GM12878 (cell line): ENCODE measurements at regions not wholly inside any gene's neighbourhood (a gene's known extent, or its start where the extent isn't known, plus 50 kb on each side); places are given as distances from the start of the nearest gene placed in this dataset.

ENCODE experiments used
- ATAC-seq: fragments of 200-7000 bp; cut with Tn5 transposase; 3 replicates; pipeline ENCODE4 v1.9.1; 2020; ENCODE audit warnings: mild to moderate bottlenecking, moderate library complexity
- BruUV-seq: library from RNA; stranded (reverse); fragments of 400-500 nt; replicated peaks from 2 replicates; lab custom pipeline; 2021; lab: Mats Ljungman, UMichigan
- CTCF ChIA-PET: fragments of 300-600 bp; sonication (Branson Sonifier 250); formaldehyde crosslinking; extraction: SDS; loops from one replicate; lab custom pipeline; 2021; ENCODE audit warnings: inconsistent platforms; lab: Yijun Ruan, JAX
- POLR2A ChIA-PET: fragments of 350-600 bp; formaldehyde crosslinking; extraction: SDS; loops from one replicate; lab custom pipeline; 2021; ENCODE audit warnings: inconsistent platforms; lab: Charles Lee
- RAD21 ChIA-PET: fragments of 300-600 bp; sonication (Branson Sonifier 250); formaldehyde crosslinking; loops from one replicate; lab custom pipeline; 2023; ENCODE audit warnings: antibody characterized with exemption; ENCODE audit not compliant: unreplicated experiment; lab: Charles Lee
- SMC1A ChIA-PET: fragments of 300-600 bp; sonication (Branson Sonifier 250); formaldehyde crosslinking; loops from one replicate; lab custom pipeline; 2023; ENCODE audit not compliant: unreplicated experiment, uncharacterized antibody; lab: Charles Lee
- DNase-seq: peaks from one replicate; pipeline ENCODE4 v3.0.0-alpha.2; 2011; ENCODE audit warnings: low read depth, low spot score
- FAIRE-seq: peaks from 3 replicates; lab custom pipeline; 2011; peaks lifted over from hg19 to GRCh38; lab: Jason Lieb, UNC
- H2AFZ ChIP-seq: 2 replicates; pipeline ENCODE4 v1.6.0; 2011; ENCODE audit warnings: low read depth, low read length, control low read depth; ENCODE audit not compliant: control insufficient read depth
- H3K27ac ChIP-seq: 2 replicates; pipeline ENCODE4 v1.5.1; 2011; ENCODE audit warnings: control low read depth; ENCODE audit not compliant: control insufficient read depth, insufficient read depth
- H3K27me3 ChIP-seq, 2 experiments: replicated peaks in 1 of 2; 2 replicates each; pipeline versions ENCODE4 v1.6.0 to v1.6.1; 2011; ENCODE audit warnings: low read length in 1 of 2; ENCODE audit not compliant: control insufficient read depth in 2 of 2, insufficient read depth in 2 of 2
- H3K36me3 ChIP-seq, 2 experiments: 2 replicates each; pipeline ENCODE4 v1.5.1; 2011; ENCODE audit warnings: low read length in 1 of 2; ENCODE audit not compliant: control insufficient read depth in 2 of 2, insufficient read depth in 2 of 2
- H3K4me1 ChIP-seq: 2 replicates; pipeline ENCODE4 v1.6.1; 2011; ENCODE audit warnings: mild to moderate bottlenecking, low read length, moderate library complexity, mixed read lengths; ENCODE audit not compliant: control insufficient read depth, insufficient read depth
- H3K4me2 ChIP-seq: 2 replicates; pipeline ENCODE4 v1.6.0; 2011; ENCODE audit warnings: control low read depth; ENCODE audit not compliant: control insufficient read depth, insufficient read depth
- H3K4me3 ChIP-seq: fragments of 200-600 bp; sonication (generic); 2 replicates; pipeline ENCODE4 v1.5.1; 2016
- H3K79me2 ChIP-seq: 2 replicates; pipeline ENCODE4 v1.6.0; 2011; ENCODE audit warnings: low read length; ENCODE audit not compliant: control insufficient read depth, insufficient read depth
- H3K9ac ChIP-seq: 2 replicates; pipeline ENCODE4 v1.8.0; 2011; ENCODE audit warnings: low read length, control low read depth, mixed read lengths; ENCODE audit not compliant: control insufficient read depth, insufficient read depth
- H3K9me3 ChIP-seq: replicated peaks from 3 replicates; pipeline ENCODE4 v1.5.1; 2011; ENCODE audit warnings: mild to moderate bottlenecking, low read length; ENCODE audit not compliant: control insufficient read depth, insufficient read depth
- H4K20me1 ChIP-seq: 2 replicates; pipeline ENCODE4 v1.6.0; 2011; ENCODE audit not compliant: control insufficient read depth, insufficient read depth
- ASH2L ChIP-seq: fragments of 300-600, 200-600 bp; sonication (generic); IDR thresholded peaks from 2 replicates; pipeline ENCODE4 v1.6.1; 2017; ENCODE audit warnings: low read depth, mild to moderate bottlenecking, borderline replicate concordance
- BCL3 ChIP-seq: IDR thresholded peaks from 2 replicates; pipeline ENCODE4 v1.6.1; 2011; ENCODE audit warnings: borderline replicate concordance, low read depth, mild to moderate bottlenecking, moderate library complexity, low read length; ENCODE audit not compliant: insufficient read depth, poor library complexity, severe bottlenecking
- DPF2 ChIP-seq: fragments of 450-650 bp; IDR thresholded peaks from 2 replicates; pipeline ENCODE4 v1.6.1; 2017; ENCODE audit warnings: mild to moderate bottlenecking
- EP300 ChIP-seq, 2 experiments: fragments of 150-350 bp in 1 of 2; IDR thresholded peaks; 2 replicates each; pipeline ENCODE4 v1.6.1; 2011 to 2012; ENCODE audit warnings: low read depth in 2 of 2, low read length in 2 of 2, borderline replicate concordance in 1 of 2, improper control_type of control experiment in 1 of 2, inconsistent platforms in 1 of 2; ENCODE audit not compliant: control insufficient read depth in 1 of 2
- MEF2B ChIP-seq: fragments of 450-650 bp; IDR thresholded peaks from 2 replicates; pipeline ENCODE4 v1.6.1; 2018; ENCODE audit warnings: mild to moderate bottlenecking, moderate library complexity; ENCODE audit not compliant: partially characterized antibody, poor library complexity, severe bottlenecking
- NR2F1 ChIP-seq: fragments of 450-650 bp; conservative IDR thresholded peaks from 2 replicates; pipeline ENCODE4 v1.6.1; 2017; ENCODE audit warnings: mild to moderate bottlenecking
- SMAD5 ChIP-seq: IDR thresholded peaks from 2 replicates; pipeline ENCODE4 v1.6.1; 2016; ENCODE audit warnings: antibody characterized with exemption, low read depth
- SP1 ChIP-seq: IDR thresholded peaks from one replicate; pipeline ENCODE4 v1.6.1; 2011; ENCODE audit warnings: low read depth, low read length
- SPI1 ChIP-seq: IDR thresholded peaks from 2 replicates; pipeline ENCODE4 v1.6.1; 2011; ENCODE audit warnings: low read depth, mild to moderate bottlenecking, low read length, moderate library complexity, borderline replicate concordance; ENCODE audit not compliant: insufficient read depth
- STAT1 ChIP-seq: fragments of 450-650 bp; conservative IDR thresholded peaks from 2 replicates; pipeline ENCODE4 v1.6.1; 2014; ENCODE audit warnings: antibody characterized with exemption, mild to moderate bottlenecking
- TARDBP ChIP-seq: IDR thresholded peaks from 2 replicates; pipeline ENCODE4 v1.6.1; 2016; ENCODE audit warnings: borderline replicate concordance
- ZNF207 ChIP-seq: fragments of 450-650 bp; IDR thresholded peaks from 2 replicates; pipeline ENCODE4 v1.6.1; 2014; ENCODE audit warnings: antibody characterized with exemption, mild to moderate bottlenecking, borderline replicate concordance
- ZNF274 ChIP-seq: IDR thresholded peaks from one replicate; pipeline ENCODE4 v1.8.0; 2011; ENCODE audit not compliant: insufficient read length, insufficient read depth
- ZSCAN29 ChIP-seq: fragments of 450-650 bp; IDR thresholded peaks from 2 replicates; pipeline ENCODE4 v1.6.1; 2017; ENCODE audit warnings: mild to moderate bottlenecking, moderate library complexity
- WGBS: methylation state at CpG from one replicate; pipeline ENCODE4 v1.1.6; 2016; ENCODE audit warnings: low lambda C conversion rate; ENCODE audit not compliant: insufficient replicate concordance, insufficient coverage; ENCODE audit errors: missing lambda C conversion rate; 5-methylcytosine and 5-hydroxymethylcytosine counted together
- in situ Hi-C: fragments of 300-500 bp; cut with MboI; formaldehyde crosslinking; loops from 9 replicates; pipeline ENCODE4 v1.14.3; 2018; ENCODE audit warnings: mixed read lengths
- intact Hi-C: fragments of 100-400 bp; cut with micrococcal nuclease; formaldehyde crosslinking; loops from one replicate; pipeline ENCODE4 v1.14.2; 2022; ENCODE audit not compliant: unreplicated experiment
- TF ChIP-seq, protein P1 (sequence below): fragments of 450-650 bp; IDR thresholded peaks from 2 replicates; pipeline ENCODE4 v1.6.1; 2018; ENCODE audit warnings: borderline replicate concordance, mild to moderate bottlenecking; ENCODE audit not compliant: partially characterized antibody

- RAD21 ChIA-PET, result no interaction called here
- no peak overlapping the region for H3K27ac ChIP-seq
- 0% methylated on average over 2 of the region's 2 CpGs for WGBS
- H3K4me3 ChIP-seq, result no peak overlapping the region
- CTCF ChIA-PET, result no interaction called here
- FAIRE-seq (no peak), DNase-seq (no peak), ATAC-seq (no peak)
- SMC1A ChIA-PET, result no interaction called here
- H2AFZ ChIP-seq, result no peak overlapping the region
- TF ChIP-seq STAT1 (no peak), SMAD5 (no peak), ZNF274 (no peak), DPF2 (no peak), ASH2L (no peak), MEF2B (no peak), SP1 (no peak), EP300 (IDR thresholded peaks at IDR 0.05; ENCODE audit: borderline replicate concordance in 1 of 2, control insufficient read depth in 1 of 2, low read depth in 2 of 2, low read length in 2 of 2) (no peak), SPI1 (no peak), ZSCAN29 (no peak), NR2F1 (no peak), ZNF207 (no peak), TARDBP (no peak), BCL3 (no peak)
- TF ChIP-seq, protein P1, sequence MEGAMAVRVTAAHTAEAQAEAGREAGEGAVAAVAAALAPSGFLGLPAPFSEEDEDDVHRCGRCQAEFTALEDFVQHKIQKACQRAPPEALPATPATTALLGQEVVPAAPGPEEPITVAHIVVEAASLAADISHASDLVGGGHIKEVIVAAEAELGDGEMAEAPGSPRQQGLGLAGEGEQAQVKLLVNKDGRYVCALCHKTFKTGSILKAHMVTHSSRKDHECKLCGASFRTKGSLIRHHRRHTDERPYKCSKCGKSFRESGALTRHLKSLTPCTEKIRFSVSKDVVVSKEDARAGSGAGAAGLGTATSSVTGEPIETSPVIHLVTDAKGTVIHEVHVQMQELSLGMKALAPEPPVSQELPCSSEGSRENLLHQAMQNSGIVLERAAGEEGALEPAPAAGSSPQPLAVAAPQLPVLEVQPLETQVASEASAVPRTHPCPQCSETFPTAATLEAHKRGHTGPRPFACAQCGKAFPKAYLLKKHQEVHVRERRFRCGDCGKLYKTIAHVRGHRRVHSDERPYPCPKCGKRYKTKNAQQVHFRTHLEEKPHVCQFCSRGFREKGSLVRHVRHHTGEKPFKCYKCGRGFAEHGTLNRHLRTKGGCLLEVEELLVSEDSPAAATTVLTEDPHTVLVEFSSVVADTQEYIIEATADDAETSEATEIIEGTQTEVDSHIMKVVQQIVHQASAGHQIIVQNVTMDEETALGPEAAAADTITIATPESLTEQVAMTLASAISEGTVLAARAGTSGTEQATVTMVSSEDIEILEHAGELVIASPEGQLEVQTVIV, result no peak
- in situ Hi-C loops (no loop called here), intact Hi-C loops (no loop called here)
- no peaks in the 10 kb centered on the region for H3K4me1 ChIP-seq
- H4K20me1 ChIP-seq, result no peaks in the 10 kb centered on the region
- no peak overlapping the region for H3K9ac ChIP-seq
- H3K9me3 ChIP-seq, result no peaks in the 10 kb centered on the region
- H3K27me3 ChIP-seq, result no peaks in the 10 kb centered on the region; a peak in 2 of 4 replicates
- no TSS peak for BruUV-seq
- H3K79me2 ChIP-seq, result no peaks in the 10 kb centered on the region
- H3K4me2 ChIP-seq, result no peak overlapping the region
- POLR2A ChIA-PET, result no interaction called here
- no peaks in the 10 kb centered on the region for H3K36me3 ChIP-seq
These were observed 56.9 kb downstream of the SOX9 start for GRCh38 chr17:72177738-72178137.
